GM12878 (cell line): ENCODE measurements at regions not wholly inside any gene's neighbourhood (a gene's known extent, or its start where the extent isn't known, plus 50 kb on each side); places are given as distances from the start of the nearest gene placed in this dataset.

Experiments
- ATAC-seq: fragments of 200-7000 bp; cut with Tn5 transposase; 3 replicates; pipeline ENCODE4 v1.9.1; 2020; ENCODE audit warnings: mild to moderate bottlenecking, moderate library complexity
- BruUV-seq: library from RNA; stranded (reverse); fragments of 400-500 nt; replicated peaks from 2 replicates; lab custom pipeline; 2021; lab: Mats Ljungman, UMichigan
- CTCF ChIA-PET: fragments of 300-600 bp; sonication (Branson Sonifier 250); formaldehyde crosslinking; extraction: SDS; loops from one replicate; lab custom pipeline; 2021; ENCODE audit warnings: inconsistent platforms; lab: Yijun Ruan, JAX
- POLR2A ChIA-PET: fragments of 350-600 bp; formaldehyde crosslinking; extraction: SDS; loops from one replicate; lab custom pipeline; 2021; ENCODE audit warnings: inconsistent platforms; lab: Charles Lee
- RAD21 ChIA-PET: fragments of 300-600 bp; sonication (Branson Sonifier 250); formaldehyde crosslinking; loops from one replicate; lab custom pipeline; 2023; ENCODE audit warnings: antibody characterized with exemption; ENCODE audit not compliant: unreplicated experiment; lab: Charles Lee
- SMC1A ChIA-PET: fragments of 300-600 bp; sonication (Branson Sonifier 250); formaldehyde crosslinking; loops from one replicate; lab custom pipeline; 2023; ENCODE audit not compliant: unreplicated experiment, uncharacterized antibody; lab: Charles Lee
- DNase-seq: peaks from one replicate; pipeline ENCODE4 v3.0.0-alpha.2; 2011; ENCODE audit warnings: low read depth, low spot score
- FAIRE-seq: peaks from 3 replicates; lab custom pipeline; 2011; peaks lifted over from hg19 to GRCh38; lab: Jason Lieb, UNC
- H2AFZ ChIP-seq: 2 replicates; pipeline ENCODE4 v1.6.0; 2011; ENCODE audit warnings: low read depth, low read length, control low read depth; ENCODE audit not compliant: control insufficient read depth
- H3K27ac ChIP-seq: 2 replicates; pipeline ENCODE4 v1.5.1; 2011; ENCODE audit warnings: control low read depth; ENCODE audit not compliant: control insufficient read depth, insufficient read depth
- H3K27me3 ChIP-seq, 2 experiments: replicated peaks in 1 of 2; 2 replicates each; pipeline versions ENCODE4 v1.6.0 to v1.6.1; 2011; ENCODE audit warnings: low read length in 1 of 2; ENCODE audit not compliant: control insufficient read depth in 2 of 2, insufficient read depth in 2 of 2
- H3K36me3 ChIP-seq, 2 experiments: 2 replicates each; pipeline ENCODE4 v1.5.1; 2011; ENCODE audit warnings: low read length in 1 of 2; ENCODE audit not compliant: control insufficient read depth in 2 of 2, insufficient read depth in 2 of 2
- H3K4me1 ChIP-seq: 2 replicates; pipeline ENCODE4 v1.6.1; 2011; ENCODE audit warnings: mild to moderate bottlenecking, low read length, moderate library complexity, mixed read lengths; ENCODE audit not compliant: control insufficient read depth, insufficient read depth
- H3K4me2 ChIP-seq: 2 replicates; pipeline ENCODE4 v1.6.0; 2011; ENCODE audit warnings: control low read depth; ENCODE audit not compliant: control insufficient read depth, insufficient read depth
- H3K4me3 ChIP-seq: fragments of 200-600 bp; sonication (generic); 2 replicates; pipeline ENCODE4 v1.5.1; 2016
- H3K79me2 ChIP-seq: 2 replicates; pipeline ENCODE4 v1.6.0; 2011; ENCODE audit warnings: low read length; ENCODE audit not compliant: control insufficient read depth, insufficient read depth
- H3K9ac ChIP-seq: 2 replicates; pipeline ENCODE4 v1.8.0; 2011; ENCODE audit warnings: low read length, control low read depth, mixed read lengths; ENCODE audit not compliant: control insufficient read depth, insufficient read depth
- H3K9me3 ChIP-seq: replicated peaks from 3 replicates; pipeline ENCODE4 v1.5.1; 2011; ENCODE audit warnings: mild to moderate bottlenecking, low read length; ENCODE audit not compliant: control insufficient read depth, insufficient read depth
- H4K20me1 ChIP-seq: 2 replicates; pipeline ENCODE4 v1.6.0; 2011; ENCODE audit not compliant: control insufficient read depth, insufficient read depth
- ATF3 ChIP-seq: IDR thresholded peaks from 2 replicates; pipeline ENCODE4 v1.6.1; 2011; ENCODE audit warnings: low read depth, mild to moderate bottlenecking, low read length, moderate library complexity, borderline replicate concordance; ENCODE audit errors: extremely low read depth
- CBX5 ChIP-seq: sonication (generic); IDR thresholded peaks from 2 replicates; pipeline ENCODE4 v1.6.1; 2016; ENCODE audit warnings: low read depth, moderate library complexity, mild to moderate bottlenecking, inconsistent platforms
- CHD4 ChIP-seq: fragments of 200-600 bp; sonication (generic); IDR thresholded peaks from 2 replicates; pipeline ENCODE4 v1.6.1; 2016; ENCODE audit warnings: mild to moderate bottlenecking
- EED ChIP-seq: sonication (generic); IDR thresholded peaks from 2 replicates; pipeline ENCODE4 v1.6.1; 2016; ENCODE audit warnings: antibody characterized with exemption, low read depth
- EZH2 ChIP-seq: IDR thresholded peaks from 2 replicates; pipeline ENCODE4 v1.6.1; 2012; ENCODE audit warnings: low read depth, mild to moderate bottlenecking, control low read depth, inconsistent platforms, low read length, borderline replicate concordance; ENCODE audit not compliant: control insufficient read depth
- HSF1 ChIP-seq: fragments of 150-350 bp; IDR thresholded peaks from 2 replicates; pipeline ENCODE4 v1.6.1; 2014; ENCODE audit warnings: mild to moderate bottlenecking, low read depth, low read length
- MXI1 ChIP-seq: fragments of 150-350 bp; IDR thresholded peaks from 2 replicates; pipeline ENCODE4 v1.6.1; 2011; ENCODE audit warnings: low read depth, mild to moderate bottlenecking, inconsistent platforms, low read length, improper control_type of control experiment
- NFYA ChIP-seq: IDR thresholded peaks from 2 replicates; pipeline ENCODE4 v1.6.1; 2011; ENCODE audit warnings: low read depth, mild to moderate bottlenecking, low read length, improper control_type of control experiment, borderline replicate concordance
- NR2C1 ChIP-seq: fragments of 450-650 bp; IDR thresholded peaks from 2 replicates; pipeline ENCODE4 v1.6.1; 2017; ENCODE audit warnings: antibody characterized with exemption, mild to moderate bottlenecking, moderate library complexity
- POLR2AphosphoS5 ChIP-seq: IDR thresholded peaks from 2 replicates; pipeline ENCODE4 v1.6.1; 2011; ENCODE audit warnings: mild to moderate bottlenecking, low read length, inconsistent platforms
- RBBP5 ChIP-seq: fragments of 200-600 bp; sonication (generic); conservative IDR thresholded peaks from 2 replicates; pipeline ENCODE4 v1.6.1; 2016
- SPI1 ChIP-seq: IDR thresholded peaks from 2 replicates; pipeline ENCODE4 v1.6.1; 2011; ENCODE audit warnings: low read depth, mild to moderate bottlenecking, low read length, moderate library complexity, borderline replicate concordance; ENCODE audit not compliant: insufficient read depth
- ZNF687 ChIP-seq: fragments of 450-650 bp; IDR thresholded peaks from 2 replicates; pipeline ENCODE4 v1.6.1; 2017; ENCODE audit warnings: mild to moderate bottlenecking, moderate library complexity
- ZSCAN29 ChIP-seq: fragments of 450-650 bp; IDR thresholded peaks from 2 replicates; pipeline ENCODE4 v1.6.1; 2017; ENCODE audit warnings: mild to moderate bottlenecking, moderate library complexity
- in situ Hi-C: fragments of 300-500 bp; cut with MboI; formaldehyde crosslinking; loops from 9 replicates; pipeline ENCODE4 v1.14.3; 2018; ENCODE audit warnings: mixed read lengths
- intact Hi-C: fragments of 100-400 bp; cut with micrococcal nuclease; formaldehyde crosslinking; loops from one replicate; pipeline ENCODE4 v1.14.2; 2022; ENCODE audit not compliant: unreplicated experiment

- Histone ChIP-seq H2AFZ (no peak overlapping the region), H3K9me3 (no peaks in the 10 kb centered on the region), H3K36me3 (no peaks in the 10 kb centered on the region), H3K27ac (no peak overlapping the region), H3K27me3 (peaks cover 0 to 2% of the 10 kb centered on the region in 2 experiments; a peak in 1 of 4 replicates)
- no peak for DNase-seq
- ChIA-PET CTCF (interaction anchor here (1.7 to 19.3 kb wide), 3 partner anchors 10 to 131 kb away, joined by 6 to 843 read pairs (median 50); no protein-coding TSS in a partner anchor), RAD21 (interaction anchor here (1.4 to 2.4 kb wide), 2 partner anchors 10 to 131 kb away, joined by 6 to 9 read pairs; no protein-coding TSS in a partner anchor)
- in situ Hi-C loops = no loop called here
- TF ChIP-seq MXI1 (no peak), SPI1 (no peak), RBBP5 (no peak), NFYA (no peak), ZNF687 (no peak), ATF3 (no peak), CHD4 (no peak), NR2C1 (no peak), HSF1 (no peak), CBX5 (no peak), POLR2AphosphoS5 (no peak), EZH2 (no peak), EED (no peak), ZSCAN29 (no peak)
- TF ChIP-seq, all 136 proteins: peak for 0
- Histone ChIP-seq H3K4me3 (no peak overlapping the region), H4K20me1 (no peaks in the 10 kb centered on the region), H3K9ac (no peak overlapping the region), H3K4me2 (no peak overlapping the region), H3K79me2 (no peaks in the 10 kb centered on the region), H3K4me1 (no peaks in the 10 kb centered on the region)
- ChIA-PET SMC1A (interaction anchor here (1.6 to 9.2 kb wide), 3 partner anchors 10 to 128 kb away, joined by 4 to 62 read pairs (median 6); no protein-coding TSS in a partner anchor), POLR2A (no interaction called here)
- intact Hi-C loops = no loop called here
- no TSS peak for BruUV-seq
- FAIRE-seq = no peak
- ATAC-seq = no peak
Measured at GRCh38 chr3:159875116-159875515, 113.5 kb upstream of the IL12A start.
